HCT116 (cell line): ENCODE measurements at regions not wholly inside any gene's neighbourhood (a gene's known extent, or its start where the extent isn't known, plus 50 kb on each side); places are given as distances from the start of the nearest gene placed in this dataset.

Source experiments
- ATAC-seq: fragments of 200-7000 bp; cut with Tn5 transposase; 2 replicates; pipeline ENCODE4 v1.9.1; 2020; ENCODE audit warnings: mild to moderate bottlenecking, moderate library complexity
- BruUV-seq: library from RNA; stranded (reverse); fragments of 400-500 nt; replicated peaks from 2 replicates; lab custom pipeline; 2021; lab: Mats Ljungman, UMichigan
- CTCF ChIA-PET: fragments of 300-600 bp; sonication (Branson Sonifier 250); formaldehyde crosslinking; loops from one replicate; lab custom pipeline; 2021; ENCODE audit warnings: antibody characterized with exemption; lab: Charles Lee
- POLR2A ChIA-PET: fragments of 300-600, 350-600 bp; sonication (Branson Sonifier 250); formaldehyde crosslinking; loops from one replicate; lab custom pipeline; 2021; ENCODE audit warnings: antibody characterized with exemption; lab: Charles Lee
- RAD21 ChIA-PET, 2 experiments: fragments of 300-600 bp; sonication (Branson Sonifier 250); formaldehyde crosslinking; loops; one replicate each; lab custom pipeline; 2023; ENCODE audit warnings: low total read pairs in 2 of 2; ENCODE audit not compliant: uncharacterized antibody in 2 of 2, unreplicated experiment in 2 of 2, low non-redundant PET in 1 of 2; lab: Charles Lee
- DNase-seq: peaks from one replicate; pipeline ENCODE4 v3.0.0-alpha.2; 2010; ENCODE audit warnings: low read depth, low spot score
- H2AFZ ChIP-seq: fragments of 200-600 bp; shearing (Covaris generic), sonication (generic); 2 replicates; pipeline ENCODE4 v1.6.1; 2017; ENCODE audit warnings: low read depth, mixed run types, mixed read lengths, antibody characterized with exemption, low read length; ENCODE audit not compliant: poor library complexity, severe bottlenecking
- H3K27ac ChIP-seq: 2 replicates; pipeline ENCODE4 v1.5.1; 2012; ENCODE audit warnings: low read depth, low read length
- H3K27me3 ChIP-seq: fragments of 200-600 bp; sonication (generic); 2 replicates; pipeline ENCODE4 v1.6.1; 2016; ENCODE audit warnings: mixed run types, low read length, mixed read lengths; ENCODE audit not compliant: insufficient read depth
- H3K36me3 ChIP-seq, 2 experiments: fragments of 200-500 bp in 1 of 2; fragments of 200-600 bp in 1 of 2; sonication (Bioruptor generic) in 1 of 2; sonication (generic) in 1 of 2; 2 replicates each; pipeline versions ENCODE4 v1.5.1 to v1.6.1; 2014 to 2016; ENCODE audit warnings: low read length in 2 of 2, inconsistent platforms in 1 of 2, mixed read lengths in 1 of 2, mixed run types in 1 of 2; ENCODE audit not compliant: insufficient read depth in 2 of 2, control insufficient read depth in 1 of 2
- H3K4me1 ChIP-seq, 2 experiments: fragments of 200-600 bp in 1 of 2; sonication (generic) in 1 of 2; 2 replicates each; pipeline versions ENCODE4 v1.5.1 to v1.6.1; 2012 to 2017; ENCODE audit warnings: low read length in 2 of 2, inconsistent platforms in 1 of 2, mild to moderate bottlenecking in 1 of 2, mixed read lengths in 1 of 2, mixed run types in 1 of 2, moderate library complexity in 1 of 2; ENCODE audit not compliant: insufficient read depth in 2 of 2, control insufficient read depth in 1 of 2
- H3K4me2 ChIP-seq: fragments of 200-600 bp; sonication (generic); 2 replicates; pipeline ENCODE4 v1.6.1; 2017; ENCODE audit warnings: mixed run types, low read length, mixed read lengths
- H3K4me3 ChIP-seq, 2 experiments: fragments of 200-600 bp in 1 of 2; sonication (generic) in 1 of 2; replicated peaks in 1 of 2; 2 replicates each; pipeline ENCODE4 v1.5.1; 2011 to 2016; ENCODE audit warnings: low read length in 2 of 2, control low read depth in 1 of 2, low read depth in 1 of 2, mild to moderate bottlenecking in 1 of 2, mixed read lengths in 1 of 2, mixed run types in 1 of 2
- H3K79me2 ChIP-seq: fragments of 200-600 bp; sonication (generic); 2 replicates; pipeline ENCODE4 v1.6.1; 2017; ENCODE audit warnings: mild to moderate bottlenecking, mixed run types, low read length, moderate library complexity, mixed read lengths; ENCODE audit not compliant: insufficient read depth
- H3K9ac ChIP-seq: fragments of 200-600 bp; sonication (generic); 2 replicates; pipeline ENCODE4 v1.6.1; 2016; ENCODE audit warnings: low read length, mixed read lengths
- H3K9me2 ChIP-seq: fragments of 200-600 bp; sonication (generic), shearing (Covaris generic); 2 replicates; pipeline ENCODE4 v1.6.1; 2017; ENCODE audit warnings: mixed run types, mild to moderate bottlenecking, moderate library complexity; ENCODE audit not compliant: insufficient read depth
- H3K9me3 ChIP-seq, 2 experiments: fragments of 200-500 bp in 1 of 2; fragments of 200-600 bp in 1 of 2; sonication (Bioruptor generic) in 1 of 2; sonication (generic) in 1 of 2; 2 replicates each; pipeline ENCODE4 v1.6.1; 2014 to 2017; ENCODE audit warnings: low read length in 2 of 2, mixed read lengths in 2 of 2, inconsistent platforms in 1 of 2, low read depth in 1 of 2, mild to moderate bottlenecking in 1 of 2, mixed run types in 1 of 2, moderate library complexity in 1 of 2; ENCODE audit not compliant: control insufficient read depth in 1 of 2, insufficient read depth in 1 of 2
- H4K20me1 ChIP-seq: fragments of 200-600 bp; sonication (generic), shearing (Covaris generic); 2 replicates; pipeline ENCODE4 v1.6.1; 2017; ENCODE audit warnings: mixed run types, mild to moderate bottlenecking, moderate library complexity; ENCODE audit not compliant: insufficient read depth
- ATF3 ChIP-seq: IDR thresholded peaks from 2 replicates; pipeline ENCODE4 v1.6.1; 2012
- CBX3 ChIP-seq: IDR thresholded peaks from 2 replicates; pipeline ENCODE4 v1.6.1; 2012; ENCODE audit warnings: low read depth
- CEBPB ChIP-seq: IDR thresholded peaks from 2 replicates; pipeline ENCODE4 v1.6.1; 2012; ENCODE audit warnings: low read depth
- CTCF ChIP-seq, 3 experiments: fragments of 200-600 bp in 1 of 3; sonication (generic) in 1 of 3; IDR thresholded peaks in 2 of 3; conservative IDR thresholded peaks in 1 of 3; 2 replicates each; pipeline ENCODE4 v1.5.1; 2012 to 2017; ENCODE audit warnings: low read depth in 2 of 3, low read length in 2 of 3, antibody characterized with exemption in 1 of 3, borderline replicate concordance in 1 of 3, control low read depth in 1 of 3, mild to moderate bottlenecking in 1 of 3, mixed read lengths in 1 of 3, mixed run types in 1 of 3, moderate library complexity in 1 of 3; ENCODE audit not compliant: insufficient read depth in 1 of 3
- EGR1 ChIP-seq: IDR thresholded peaks from 2 replicates; pipeline ENCODE4 v1.6.1; 2012; ENCODE audit warnings: low read depth
- ELF1 ChIP-seq: IDR thresholded peaks from 2 replicates; pipeline ENCODE4 v1.6.1; 2012; ENCODE audit warnings: low read depth, borderline replicate concordance
- EZH2 ChIP-seq: fragments of 200-600 bp; sonication (generic); IDR thresholded peaks from 2 replicates; pipeline ENCODE4 v1.6.1; 2017; ENCODE audit warnings: antibody characterized with exemption, mixed run types
- JUND ChIP-seq: IDR thresholded peaks from 2 replicates; pipeline ENCODE4 v1.6.1; 2012
- MAX ChIP-seq: IDR thresholded peaks from 2 replicates; pipeline ENCODE4 v1.6.1; 2012
- POLR2AphosphoS5 ChIP-seq: IDR thresholded peaks from 2 replicates; pipeline ENCODE4 v1.6.1; 2011; ENCODE audit warnings: mild to moderate bottlenecking, low read depth, low read length, moderate library complexity
- RAD21 ChIP-seq: IDR thresholded peaks from 2 replicates; pipeline ENCODE4 v1.6.1; 2012; ENCODE audit warnings: low read depth, mild to moderate bottlenecking
- SP1 ChIP-seq: IDR thresholded peaks from 2 replicates; pipeline ENCODE4 v1.6.1; 2012; ENCODE audit warnings: low read depth
- SRF ChIP-seq: IDR thresholded peaks from 2 replicates; pipeline ENCODE4 v1.6.1; 2012; ENCODE audit warnings: low read depth
- YY1 ChIP-seq: IDR thresholded peaks from 2 replicates; pipeline ENCODE4 v1.6.1; 2011; ENCODE audit warnings: low read length, low read depth, moderate library complexity, mild to moderate bottlenecking; ENCODE audit not compliant: insufficient replicate concordance; ENCODE audit errors: extremely low read depth
- intact Hi-C: fragments of 100-400 bp; cut with micrococcal nuclease; formaldehyde crosslinking; loops from 2 replicates; pipeline ENCODE4 v1.10.0; 2022

GRCh38 chr1:185668013-185668412, 66.2 kb upstream of the HMCN1 start (continued):
- TF ChIP-seq CTCF (IDR thresholded peaks at IDR 0.05 in 2 of 3, conservative IDR thresholded peaks at IDR 0.05 in 1 of 3; ENCODE audit: borderline replicate concordance in 1 of 3, insufficient read depth in 1 of 3, low read depth in 2 of 3, low read length in 2 of 3) (no peak), POLR2AphosphoS5 (no peak), MAX (no peak), YY1 (no peak), SRF (no peak)
- TF ChIP-seq, all 23 proteins: peak for 0

- Histone ChIP-seq H3K9ac (no peak overlapping the region), H3K27ac (no peak overlapping the region), H3K4me3 (no peak overlapping the region), H3K4me1 (no peaks in the 10 kb centered on the region), H4K20me1 (no peaks in the 10 kb centered on the region), H3K9me2 (no peaks in the 10 kb centered on the region), H3K79me2 (no peaks in the 10 kb centered on the region), H3K4me2 (no peak overlapping the region), H3K27me3 (no peaks in the 10 kb centered on the region), H2AFZ (no peak overlapping the region), H3K9me3 (no peaks in the 10 kb centered on the region), H3K36me3 (no peaks in the 10 kb centered on the region)
- ChIA-PET CTCF (no interaction called here), POLR2A (no interaction called here), RAD21 (no interaction called here)
- ATAC-seq (no peak), DNase-seq (no peak)
- intact Hi-C loops: no loop called here
- no peak for TF ChIP-seq JUND
- TF ChIP-seq ELF1: no peak
- TF ChIP-seq CTCF (IDR thresholded peaks at IDR 0.05 in 2 of 3, conservative IDR thresholded peaks at IDR 0.05 in 1 of 3; ENCODE audit: borderline replicate concordance in 1 of 3, insufficient read depth in 1 of 3, low read depth in 2 of 3, low read length in 2 of 3): no peak
- TF ChIP-seq RAD21: no peak
- no peak for TF ChIP-seq POLR2AphosphoS5
- TF ChIP-seq EZH2: no peak
- no peak for TF ChIP-seq SRF
- TF ChIP-seq EGR1: no peak
- TF ChIP-seq SP1: no peak
- TF ChIP-seq ATF3: no peak
- TF ChIP-seq CEBPB: no peak
- no peak for TF ChIP-seq CBX3
- BruUV-seq: no TSS peak
These were observed 67.6 kb upstream of the HMCN1 start for GRCh38 chr1:185666582-185666981.
